Activated CD8-positive, alpha-beta memory T cell treated with anti-CD3 and anti-CD28 coated beads, Interleukin-2, amount 50 U/mL, for 4 hours (primary cell): ENCODE measurements at regions not wholly inside any gene's neighbourhood (a gene's known extent, or its start where the extent isn't known, plus 50 kb on each side); places are given as distances from the start of the nearest gene placed in this dataset.
"Not testable (repeated sequence)": the region's sequence is repeated elsewhere in the genome, so short reads cannot be mapped to it uniquely, and the experiment has no call there.

ENCODE experiments used
- DNase-seq: peaks from one replicate; pipeline ENCODE4 v3.0.0-alpha.2; 2020

- DNase-seq: no peak
Measured at GRCh38 chr1:67482733-67483482, 52.7 kb upstream of the SERBP1 start.

GRCh38 chr1:67484492-67484891 lies 54.3 kb upstream of the SERBP1 start:
- no peak for DNase-seq

- no peak for DNase-seq
Measured at GRCh38 chr1:67485046-67485811, 55.0 kb upstream of the SERBP1 start.

- no peak for DNase-seq
Measured at GRCh38 chr1:67489643-67490042, 59.4 kb upstream of the SERBP1 start.

- DNase-seq: no peak
Measured at GRCh38 chr1:67491280-67491679, 61.1 kb upstream of the SERBP1 start.

GRCh38 chr1:67493148-67493547 lies 62.9 kb upstream of the SERBP1 start:
- DNase-seq: no peak

- DNase-seq: no peak
Measured at GRCh38 chr1:67495327-67495726, 65.1 kb upstream of the SERBP1 start.

- DNase-seq: no peak
Measured at GRCh38 chr1:67496329-67496728, 66.1 kb upstream of the SERBP1 start.

- peak; percentile 85 for DNase-seq
Measured at GRCh38 chr1:67500413-67500959, 70.3 kb upstream of the SERBP1 start.

GRCh38 chr1:67503974-67504373 lies 73.8 kb upstream of the SERBP1 start:
- DNase-seq: no peak

GRCh38 chr1:67513392-67514294 lies 83.4 kb upstream of the SERBP1 start:
- DNase-seq: not testable (repeated sequence)

- no peak for DNase-seq
Measured at GRCh38 chr1:67514300-67514699, 84.1 kb upstream of the SERBP1 start.

GRCh38 chr1:67514786-67515185 lies 84.6 kb upstream of the SERBP1 start:
- no peak for DNase-seq

GRCh38 chr1:67515324-67516080 lies 85.3 kb upstream of the SERBP1 start:
- DNase-seq: no peak

- DNase-seq: no peak
Measured at GRCh38 chr1:67517046-67517445, 86.8 kb upstream of the SERBP1 start.

GRCh38 chr1:67522001-67522441 lies 91.8 kb upstream of the SERBP1 start:
- no peak for DNase-seq

GRCh38 chr1:67522793-67523192 lies 92.6 kb upstream of the SERBP1 start:
- DNase-seq: no peak

- no peak for DNase-seq
Measured at GRCh38 chr1:67524143-67525052, 94.2 kb upstream of the SERBP1 start.

GRCh38 chr1:67525053-67525760 lies 95.0 kb upstream of the SERBP1 start:
- DNase-seq: no peak

GRCh38 chr1:67528141-67528540 lies 97.9 kb upstream of the SERBP1 start:
- no peak for DNase-seq
